ENCODE measurements at regions not wholly inside any gene's neighbourhood (a gene's known extent, or its start where the extent isn't known, plus 50 kb on each side); places are given as distances from the start of the nearest gene placed in this dataset.
"Not testable (repeated sequence)": the region's sequence is repeated elsewhere in the genome, so short reads cannot be mapped to it uniquely, and the experiment has no call there.

DNA sequence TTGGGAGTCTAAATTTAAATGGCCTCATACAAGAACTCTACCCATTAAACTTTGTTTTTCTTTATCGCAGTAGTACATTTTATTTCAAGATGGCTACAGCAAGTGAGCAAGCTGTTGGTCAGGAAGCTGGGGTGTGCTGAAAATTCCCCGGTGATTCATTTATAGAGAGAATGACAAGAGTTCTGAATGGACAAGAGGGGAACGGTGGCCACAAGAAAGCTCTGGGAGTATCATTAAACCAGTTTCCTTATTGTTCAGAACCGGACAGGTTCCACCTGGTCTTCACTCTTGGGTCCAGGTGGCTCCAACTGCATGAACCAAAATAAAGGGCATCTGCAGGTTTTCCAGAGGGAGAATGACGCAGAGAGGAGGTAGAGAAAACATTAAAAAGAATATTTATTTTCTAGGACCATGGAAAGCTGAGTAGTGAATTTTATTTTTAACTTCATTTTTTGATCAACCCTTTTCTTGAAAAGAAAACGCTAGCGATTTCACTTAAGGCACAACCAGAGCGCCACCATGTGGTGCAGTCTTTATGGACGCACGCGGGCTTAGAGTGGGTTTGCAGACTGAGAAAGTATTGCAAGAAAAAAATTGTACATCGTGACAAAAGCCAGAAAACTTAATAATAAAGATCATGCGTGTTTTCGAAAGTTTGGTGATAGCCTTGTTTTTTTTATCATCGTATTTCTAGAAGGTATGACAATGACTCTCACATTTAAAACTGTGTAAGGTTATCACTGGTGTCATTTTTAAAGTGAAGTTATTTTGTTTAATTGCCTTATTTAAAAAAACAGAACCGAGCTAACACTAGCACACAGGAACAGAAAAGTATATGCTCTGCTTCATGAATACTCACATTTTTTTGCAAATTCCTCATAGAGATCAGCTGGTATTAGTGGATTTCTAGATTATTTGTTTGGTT, 97.9 kb upstream of the NOL4 start:
- peak; percentile 85 for TF ChIP-seq CTCF (conservative IDR thresholded peaks at IDR 0.05; ENCODE audit: low read depth, low read length)
- DNase-seq (ENCODE audit: low read depth), result peak; percentile 82
- no peak overlapping the region for H3K4me3 ChIP-seq (ENCODE audit: low read depth, low read length)

GRCh38 chr18:34329840-34330239, 105.1 kb upstream of the NOL4 start:
- H3K4me3 ChIP-seq (ENCODE audit: low read depth, low read length), result no peak overlapping the region
- TF ChIP-seq CTCF (conservative IDR thresholded peaks at IDR 0.05; ENCODE audit: low read depth, low read length), result no peak
- no peak for DNase-seq (ENCODE audit: low read depth)

- no peak overlapping the region for H3K4me3 ChIP-seq (ENCODE audit: low read depth, low read length)
- no peak for DNase-seq (ENCODE audit: low read depth)
- no peak for TF ChIP-seq CTCF (conservative IDR thresholded peaks at IDR 0.05; ENCODE audit: low read depth, low read length)
Observed at GRCh38 chr18:34330308-34330707, 105.6 kb upstream of the NOL4 start.

DNA sequence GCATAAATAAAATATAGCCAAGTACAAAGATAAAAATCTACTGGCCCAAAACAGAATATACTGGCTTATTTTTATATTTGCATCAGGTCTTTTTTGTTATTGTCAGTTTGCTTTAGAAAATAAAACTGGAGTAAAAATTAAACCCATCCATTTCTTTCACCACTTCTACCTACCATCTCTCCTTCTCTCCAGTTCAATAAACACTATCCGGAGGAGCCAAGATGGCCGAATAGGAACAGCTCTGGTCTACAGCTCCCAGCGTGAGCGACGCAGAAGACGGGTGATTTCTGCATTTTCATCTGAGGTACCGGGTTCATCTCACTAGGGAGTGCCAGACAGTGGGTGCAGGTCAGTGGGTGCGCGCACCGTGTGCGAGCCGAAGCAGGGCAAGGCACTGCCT, 106.2 kb upstream of the NOL4 start:
- not testable (repeated sequence) for DNase-seq (ENCODE audit: low read depth); H3K4me3 ChIP-seq (ENCODE audit: low read depth, low read length)

DNA sequence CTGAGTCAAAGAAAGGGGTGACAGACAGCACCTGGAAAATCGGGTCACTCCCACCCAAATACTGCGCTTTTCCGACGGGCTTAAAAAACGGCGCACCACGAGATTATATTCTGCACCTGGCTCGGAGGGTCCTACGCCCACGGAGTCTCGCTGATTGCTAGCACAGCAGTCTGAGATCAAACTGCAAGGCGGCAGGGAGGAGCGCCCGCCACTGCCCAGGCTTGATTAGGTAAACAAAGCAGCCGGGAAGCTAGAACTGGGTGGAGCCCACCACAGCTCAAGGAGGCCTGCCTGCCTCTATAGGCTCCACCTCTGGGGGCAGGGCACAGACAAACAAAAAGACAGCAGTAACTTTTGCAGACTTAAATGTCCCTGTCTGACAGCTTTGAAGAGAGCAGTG, 106.6 kb upstream of the NOL4 start:
- DNase-seq (ENCODE audit: low read depth); H3K4me3 ChIP-seq (ENCODE audit: low read depth, low read length): not testable (repeated sequence)

- no peak for TF ChIP-seq CTCF (conservative IDR thresholded peaks at IDR 0.05; ENCODE audit: low read depth, low read length)
- DNase-seq (ENCODE audit: low read depth), result no peak
- H3K4me3 ChIP-seq (ENCODE audit: low read depth, low read length), result no peak overlapping the region
Observed at GRCh38 chr18:34339155-34339554, 114.4 kb upstream of the NOL4 start.

- DNase-seq (ENCODE audit: low read depth), result peak; percentile 11
- no peak overlapping the region for H3K4me3 ChIP-seq (ENCODE audit: low read depth, low read length)
- TF ChIP-seq CTCF (conservative IDR thresholded peaks at IDR 0.05; ENCODE audit: low read depth, low read length), result no peak
Observed at GRCh38 chr18:34342960-34343359, 118.2 kb upstream of the NOL4 start.

DNA sequence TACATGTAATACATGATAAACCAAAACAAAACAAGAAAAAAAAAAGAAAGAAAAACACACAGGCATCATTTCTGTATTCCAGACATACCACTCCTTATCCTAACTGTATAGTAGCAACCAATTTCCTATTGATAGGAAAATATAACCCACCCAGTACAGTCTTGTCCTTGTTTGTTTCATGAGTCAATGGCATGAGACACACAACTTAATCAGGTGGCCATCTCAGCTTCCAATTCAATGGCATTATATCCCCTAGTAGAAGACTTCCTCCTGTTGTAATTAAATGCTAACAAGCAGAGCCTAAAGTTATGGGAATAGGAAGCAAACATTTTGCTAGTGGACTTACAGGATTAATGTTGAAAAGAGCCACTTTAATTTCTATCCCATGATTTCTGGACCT, 121.0 kb upstream of the NOL4 start:
- TF ChIP-seq CTCF (conservative IDR thresholded peaks at IDR 0.05; ENCODE audit: low read depth, low read length), result no peak
- H3K4me3 ChIP-seq (ENCODE audit: low read depth, low read length), result no peak overlapping the region
- DNase-seq (ENCODE audit: low read depth), result no peak
